ENCODE measurements at regions not wholly inside any gene's neighbourhood (a gene's known extent, or its start where the extent isn't known, plus 50 kb on each side); places are given as distances from the start of the nearest gene placed in this dataset.

GRCh38 chr2:12299431-12299830 is 417.3 kb upstream of the TRIB2 start:
- DNase-seq (ENCODE audit: low spot score in 2 of 2) (no peak), ATAC-seq (no peak)
- H3K9me3 Mint-ChIP-seq = peaks cover 3% of the 10 kb centered on the region
- H3K27ac Mint-ChIP-seq = no peak overlapping the region
- H3K4me1 Mint-ChIP-seq = peaks cover 31% of the 10 kb centered on the region
- H3K36me3 Mint-ChIP-seq = no peaks in the 10 kb centered on the region
- H3K4me3 Mint-ChIP-seq = no peak overlapping the region

- peaks cover 3% of the 10 kb centered on the region for H3K9me3 Mint-ChIP-seq
- DNase-seq (ENCODE audit: low spot score in 2 of 2) = no peak
- ATAC-seq = no peak
- no peak overlapping the region for H3K27ac Mint-ChIP-seq
- peaks cover 25% of the 10 kb centered on the region for H3K4me1 Mint-ChIP-seq
- no peak overlapping the region for H3K4me3 Mint-ChIP-seq
- H3K36me3 Mint-ChIP-seq = no peaks in the 10 kb centered on the region
These were observed 416.6 kb upstream of the TRIB2 start for GRCh38 chr2:12300019-12300602.

- Mint-ChIP-seq H3K27ac (no peak overlapping the region), H3K36me3 (no peaks in the 10 kb centered on the region), H3K4me1 (peaks cover 22% of the 10 kb centered on the region), H3K9me3 (peaks cover 3% of the 10 kb centered on the region), H3K4me3 (no peak overlapping the region)
- ATAC-seq = no peak
- no peak for DNase-seq (ENCODE audit: low spot score in 2 of 2)
These were observed 415.8 kb upstream of the TRIB2 start for GRCh38 chr2:12300927-12301326.

GRCh38 chr2:12302140-12302539 is 414.6 kb upstream of the TRIB2 start:
- peaks cover 17% of the 10 kb centered on the region for H3K4me1 Mint-ChIP-seq
- no peaks in the 10 kb centered on the region for H3K9me3 Mint-ChIP-seq
- H3K36me3 Mint-ChIP-seq = no peaks in the 10 kb centered on the region
- no peak overlapping the region for H3K27ac Mint-ChIP-seq
- DNase-seq (ENCODE audit: low spot score in 2 of 2) (no peak), ATAC-seq (no peak)
- no peak overlapping the region for H3K4me3 Mint-ChIP-seq

GRCh38 chr2:12302691-12303090 is 414.0 kb upstream of the TRIB2 start:
- Mint-ChIP-seq H3K4me1 (peaks cover 16% of the 10 kb centered on the region), H3K9me3 (no peaks in the 10 kb centered on the region), H3K27ac (no peak overlapping the region), H3K4me3 (no peak overlapping the region), H3K36me3 (no peaks in the 10 kb centered on the region)
- ATAC-seq (no peak), DNase-seq (ENCODE audit: low spot score in 2 of 2) (no peak)

- no peak overlapping the region for H3K4me3 Mint-ChIP-seq
- H3K27ac Mint-ChIP-seq = no peak overlapping the region
- H3K9me3 Mint-ChIP-seq = no peaks in the 10 kb centered on the region
- no peaks in the 10 kb centered on the region for H3K36me3 Mint-ChIP-seq
- H3K4me1 Mint-ChIP-seq = peaks cover 16% of the 10 kb centered on the region
- DNase-seq (ENCODE audit: low spot score in 2 of 2) (no peak), ATAC-seq (peak; percentile 72)
These were observed 413.3 kb upstream of the TRIB2 start for GRCh38 chr2:12303181-12304030.

- Mint-ChIP-seq H3K36me3 (no peaks in the 10 kb centered on the region), H3K27ac (no peak overlapping the region), H3K4me1 (peaks cover 16% of the 10 kb centered on the region)
These were observed 412.1 kb upstream of the TRIB2 start for GRCh38 chr2:12304564-12305171.

GRCh38 chr2:12305931-12306330 is 410.8 kb upstream of the TRIB2 start:
- no peaks in the 10 kb centered on the region for H3K9me3 Mint-ChIP-seq
- no peaks in the 10 kb centered on the region for H3K36me3 Mint-ChIP-seq
- H3K4me3 Mint-ChIP-seq = no peak overlapping the region
- no peak overlapping the region for H3K27ac Mint-ChIP-seq
- peaks cover 23% of the 10 kb centered on the region for H3K4me1 Mint-ChIP-seq
- no peak for ATAC-seq
- DNase-seq (ENCODE audit: low spot score in 2 of 2) = no peak

More at GRCh38 chr2:12304564-12305171, 412.1 kb upstream of the TRIB2 start:
- no peaks in the 10 kb centered on the region for H3K9me3 Mint-ChIP-seq
- ATAC-seq (no peak), DNase-seq (ENCODE audit: low spot score in 2 of 2) (no peak)
- H3K4me3 Mint-ChIP-seq = no peak overlapping the region

- H3K4me3 Mint-ChIP-seq = no peak overlapping the region
- ATAC-seq = no peak
- H3K4me1 Mint-ChIP-seq = peaks cover 6% of the 10 kb centered on the region
These were observed 406.3 kb upstream of the TRIB2 start for GRCh38 chr2:12310399-12310798.

GRCh38 chr2:12313445-12314126 is 403.1 kb upstream of the TRIB2 start:
- Mint-ChIP-seq H3K9me3 (no peaks in the 10 kb centered on the region), H3K27ac (no peak overlapping the region), H3K4me3 (no peak overlapping the region), H3K4me1 (peaks cover 11% of the 10 kb centered on the region), H3K36me3 (no peaks in the 10 kb centered on the region)
- ATAC-seq (no peak), DNase-seq (ENCODE audit: low spot score in 2 of 2) (no peak)

More at GRCh38 chr2:12310399-12310798, 406.3 kb upstream of the TRIB2 start:
- no peaks in the 10 kb centered on the region for H3K9me3 Mint-ChIP-seq
- H3K36me3 Mint-ChIP-seq = no peaks in the 10 kb centered on the region
- DNase-seq (ENCODE audit: low spot score in 2 of 2) = no peak
- no peak overlapping the region for H3K27ac Mint-ChIP-seq

- DNase-seq (ENCODE audit: low spot score in 2 of 2) (no peak), ATAC-seq (no peak)
- peaks cover 11% of the 10 kb centered on the region for H3K4me1 Mint-ChIP-seq
- H3K9me3 Mint-ChIP-seq = no peaks in the 10 kb centered on the region
- no peak overlapping the region for H3K27ac Mint-ChIP-seq
- H3K4me3 Mint-ChIP-seq = no peak overlapping the region
- no peaks in the 10 kb centered on the region for H3K36me3 Mint-ChIP-seq
These were observed 402.5 kb upstream of the TRIB2 start for GRCh38 chr2:12314127-12314760.

GRCh38 chr2:12315224-12315623 is 401.5 kb upstream of the TRIB2 start:
- H3K4me3 Mint-ChIP-seq = no peak overlapping the region
- no peak for DNase-seq (ENCODE audit: low spot score in 2 of 2)
- H3K9me3 Mint-ChIP-seq = no peaks in the 10 kb centered on the region
- no peak overlapping the region for H3K27ac Mint-ChIP-seq
- no peaks in the 10 kb centered on the region for H3K36me3 Mint-ChIP-seq
- no peak for ATAC-seq
- H3K4me1 Mint-ChIP-seq = peaks cover 9% of the 10 kb centered on the region

GRCh38 chr2:12316476-12316875 is 400.3 kb upstream of the TRIB2 start:
- H3K4me3 Mint-ChIP-seq = no peak overlapping the region
- ATAC-seq = peak; percentile 57
- H3K9me3 Mint-ChIP-seq = no peaks in the 10 kb centered on the region
- H3K27ac Mint-ChIP-seq = no peak overlapping the region
- DNase-seq (ENCODE audit: low spot score in 2 of 2) = no peak
- no peaks in the 10 kb centered on the region for H3K36me3 Mint-ChIP-seq
- peaks cover 5% of the 10 kb centered on the region for H3K4me1 Mint-ChIP-seq

- H3K9me3 Mint-ChIP-seq = no peaks in the 10 kb centered on the region
- H3K27ac Mint-ChIP-seq = no peak overlapping the region
- DNase-seq (ENCODE audit: low spot score in 2 of 2) (no peak), ATAC-seq (no peak)
- no peak overlapping the region for H3K4me3 Mint-ChIP-seq
- H3K36me3 Mint-ChIP-seq = no peaks in the 10 kb centered on the region
- peaks cover 5% of the 10 kb centered on the region for H3K4me1 Mint-ChIP-seq
These were observed 399.4 kb upstream of the TRIB2 start for GRCh38 chr2:12317286-12317685.

GRCh38 chr2:12317814-12318426 is 398.8 kb upstream of the TRIB2 start:
- Mint-ChIP-seq H3K27ac (no peak overlapping the region), H3K4me3 (no peak overlapping the region), H3K36me3 (no peaks in the 10 kb centered on the region), H3K4me1 (peaks cover 5% of the 10 kb centered on the region), H3K9me3 (no peaks in the 10 kb centered on the region)
- no peak for ATAC-seq
- DNase-seq (ENCODE audit: low spot score in 2 of 2) = no peak

Data from stimulated activated effector memory CD8-positive, alpha-beta T cell treated with anti-CD3 and anti-CD28 coated beads, Interleukin-12 subunit alpha, Interleukin-12 subunit beta, amount 100 ng/mL, for 72 hours (primary cell).